DND-41 (cell line): ENCODE measurements at regions not wholly inside any gene's neighbourhood (a gene's known extent, or its start where the extent isn't known, plus 50 kb on each side); places are given as distances from the start of the nearest gene placed in this dataset.

ENCODE experiments used
- ATAC-seq: fragments of 200-7000 bp; cut with Tn5 transposase; 3 replicates; pipeline ENCODE4 v1.9.1; 2021; ENCODE audit warnings: low read depth; ENCODE audit not compliant: insufficient read depth
- DNase-seq: peaks from one replicate; pipeline ENCODE4 v3.0.0-alpha.2; 2020
- H2AFZ ChIP-seq: 2 replicates; pipeline ENCODE4 v1.6.0; 2012; ENCODE audit warnings: low read depth, low read length
- H3K27ac ChIP-seq: 2 replicates; pipeline ENCODE4 v1.5.1; 2012; ENCODE audit warnings: low read length, inconsistent platforms
- H3K27me3 ChIP-seq: fragments of 200-600 bp; sonication (generic); 2 replicates; pipeline ENCODE4 v1.6.0; 2012; ENCODE audit warnings: low read length, mild to moderate bottlenecking, inconsistent platforms; ENCODE audit not compliant: insufficient read depth, poor library complexity
- H3K36me3 ChIP-seq: 2 replicates; pipeline ENCODE4 v1.5.1; 2012; ENCODE audit warnings: low read length, inconsistent platforms; ENCODE audit not compliant: insufficient read depth
- H3K4me1 ChIP-seq: 2 replicates; pipeline ENCODE4 v1.5.1; 2012; ENCODE audit warnings: mild to moderate bottlenecking, low read length; ENCODE audit not compliant: insufficient read depth
- H3K4me2 ChIP-seq: 2 replicates; pipeline ENCODE4 v1.6.0; 2012; ENCODE audit warnings: mild to moderate bottlenecking, moderate library complexity, low read length, inconsistent platforms; ENCODE audit not compliant: insufficient read depth
- H3K4me3 ChIP-seq, 2 experiments: fragments of 200-600 bp in 1 of 2; shearing (Covaris generic) in 1 of 2; 2 replicates each; pipeline ENCODE4 v1.5.1; 2012 to 2016; ENCODE audit warnings: inconsistent platforms in 2 of 2, low read length in 2 of 2, mild to moderate bottlenecking in 2 of 2, low read depth in 1 of 2, moderate library complexity in 1 of 2
- H3K79me2 ChIP-seq: 2 replicates; pipeline ENCODE4 v1.6.0; 2012; ENCODE audit warnings: low read length, inconsistent platforms; ENCODE audit not compliant: insufficient read depth
- H3K9ac ChIP-seq: 2 replicates; pipeline ENCODE4 v1.6.0; 2012; ENCODE audit warnings: low read depth, mild to moderate bottlenecking, inconsistent platforms, low read length, moderate library complexity
- H3K9me3 ChIP-seq: 2 replicates; pipeline ENCODE4 v1.5.1; 2012; ENCODE audit warnings: low read length, moderate library complexity, mild to moderate bottlenecking, inconsistent platforms; ENCODE audit not compliant: insufficient read depth, severe bottlenecking
- H4K20me1 ChIP-seq: 2 replicates; pipeline ENCODE4 v1.6.0; 2012; ENCODE audit warnings: low read length; ENCODE audit not compliant: insufficient read depth
- CTCF ChIP-seq: IDR thresholded peaks from 2 replicates; pipeline ENCODE4 v1.5.1; 2012; ENCODE audit warnings: borderline replicate concordance, low read length, moderate library complexity, mild to moderate bottlenecking; ENCODE audit not compliant: poor library complexity, severe bottlenecking; ENCODE audit errors: extremely low read depth
- EZH2 ChIP-seq: IDR thresholded peaks from 3 replicates; pipeline ENCODE4 v1.6.1; 2012; ENCODE audit warnings: borderline replicate concordance, low read depth, mild to moderate bottlenecking, moderate library complexity, low read length, inconsistent platforms; ENCODE audit not compliant: severe bottlenecking

GRCh38 chr9:80259079-80259478, 687.3 kb downstream of the TLE4 start:
- TF ChIP-seq CTCF: no peak
- DNase-seq (no peak), ATAC-seq (no peak)
- no peak overlapping the region for H3K27ac ChIP-seq
- no peaks in the 10 kb centered on the region for H3K79me2 ChIP-seq
- H2AFZ ChIP-seq: no peak overlapping the region
- no peaks in the 10 kb centered on the region for H3K27me3 ChIP-seq
- no peak overlapping the region for H3K4me2 ChIP-seq
- H3K4me1 ChIP-seq: no peaks in the 10 kb centered on the region
- no peaks in the 10 kb centered on the region for H3K36me3 ChIP-seq
- no peak overlapping the region for H3K9ac ChIP-seq
- H3K9me3 ChIP-seq: peaks cover 3% of the 10 kb centered on the region
- no peak overlapping the region for H3K4me3 ChIP-seq
- no peaks in the 10 kb centered on the region for H4K20me1 ChIP-seq

GRCh38 chr9:80251778-80252177, 680.0 kb downstream of the TLE4 start:
- Histone ChIP-seq H3K9me3 (no peaks in the 10 kb centered on the region), H3K4me1 (no peaks in the 10 kb centered on the region), H3K4me3 (no peak overlapping the region), H3K27me3 (no peaks in the 10 kb centered on the region), H3K9ac (no peak overlapping the region), H2AFZ (no peak overlapping the region), H3K4me2 (no peak overlapping the region), H3K27ac (no peak overlapping the region), H3K79me2 (no peaks in the 10 kb centered on the region), H3K36me3 (no peaks in the 10 kb centered on the region), H4K20me1 (no peaks in the 10 kb centered on the region)
- no peak for TF ChIP-seq EZH2
- TF ChIP-seq CTCF: no peak
- no peak for ATAC-seq
- no peak for DNase-seq

- Histone ChIP-seq H3K4me2 (no peak overlapping the region), H3K27me3 (no peaks in the 10 kb centered on the region), H3K79me2 (no peaks in the 10 kb centered on the region), H4K20me1 (no peaks in the 10 kb centered on the region), H3K4me1 (no peaks in the 10 kb centered on the region), H3K4me3 (no peak overlapping the region), H2AFZ (no peak overlapping the region), H3K27ac (no peak overlapping the region), H3K9ac (no peak overlapping the region), H3K36me3 (no peaks in the 10 kb centered on the region), H3K9me3 (no peaks in the 10 kb centered on the region)
- no peak for ATAC-seq
- DNase-seq: no peak
- TF ChIP-seq EZH2 (no peak), CTCF (no peak)
These were observed 670.3 kb downstream of the TLE4 start for GRCh38 chr9:80242022-80242421.

GRCh38 chr9:80235752-80236151, 664.0 kb downstream of the TLE4 start:
- Histone ChIP-seq H3K27me3 (no peaks in the 10 kb centered on the region), H4K20me1 (no peaks in the 10 kb centered on the region), H2AFZ (no peak overlapping the region), H3K27ac (no peak overlapping the region), H3K9ac (no peak overlapping the region), H3K4me1 (no peaks in the 10 kb centered on the region), H3K4me2 (no peak overlapping the region), H3K36me3 (no peaks in the 10 kb centered on the region), H3K4me3 (no peak overlapping the region), H3K79me2 (no peaks in the 10 kb centered on the region), H3K9me3 (no peaks in the 10 kb centered on the region)
- no peak for TF ChIP-seq EZH2
- TF ChIP-seq CTCF: no peak
- ATAC-seq (no peak), DNase-seq (no peak)
